ENCODE measurements at regions not wholly inside any gene's neighbourhood (a gene's known extent, or its start where the extent isn't known, plus 50 kb on each side); places are given as distances from the start of the nearest gene placed in this dataset.

- Mint-ChIP-seq H3K36me3 (ENCODE audit: insufficient read depth, unreplicated experiment) (peaks cover 6% of the 10 kb centered on the region), H3K4me1 (ENCODE audit: insufficient read depth, unreplicated experiment) (peaks cover 22% of the 10 kb centered on the region), H3K27ac (ENCODE audit: low read depth, unreplicated experiment) (peak overlapping the region; percentile 54), H3K27me3 (ENCODE audit: insufficient read depth, unreplicated experiment) (no peaks in the 10 kb centered on the region), H3K9me3 (ENCODE audit: unreplicated experiment) (peaks cover 23% of the 10 kb centered on the region), H3K4me3 (ENCODE audit: unreplicated experiment) (no peak overlapping the region)
- CTCF ChIA-PET: interaction anchor here (0.6 to 1.3 kb wide), 2 partner anchors 39 to 189 kb away, joined by 4 to 6 read pairs; no protein-coding TSS in a partner anchor
- no TSS peak for BruUV-seq (replicated peaks)
- DNase-seq (ENCODE audit: unreplicated experiment): no peak
- POLR2A ChIA-PET: interaction anchor here (1.3 to 1.8 kb wide), 2 partner anchors 17 to 56 kb away, joined by 4 to 7 read pairs; no protein-coding TSS in a partner anchor
- intact Hi-C loops (cut with micrococcal nuclease): no loop called here
- TF ChIP-seq CTCF (IDR thresholded peaks at IDR 0.05; ENCODE audit: unreplicated experiment): no peak
Measured at GRCh38 chr12:130081117-130081805, 81.0 kb upstream of the FZD10 start.

DNA sequence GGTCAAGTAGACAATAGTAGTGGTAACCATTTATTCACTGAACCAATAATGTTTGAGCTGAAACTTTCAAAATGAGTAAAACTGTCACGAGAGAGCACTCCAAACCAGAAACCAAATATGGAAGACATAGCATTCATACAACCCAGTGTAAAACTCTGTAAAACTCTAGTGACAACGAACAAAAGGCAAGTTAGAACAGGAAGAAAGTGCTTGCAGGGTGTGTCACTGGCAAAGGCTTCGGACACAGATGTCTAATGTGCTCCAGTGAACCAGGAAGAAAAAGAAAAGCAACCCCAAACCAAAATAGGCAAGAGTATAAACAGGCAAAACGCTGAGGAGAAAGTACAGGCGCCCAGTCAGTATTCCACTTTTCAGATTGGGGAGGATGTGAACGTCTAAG lies 79.3 kb upstream of the FZD10 start:
- Mint-ChIP-seq H3K27ac (ENCODE audit: low read depth, unreplicated experiment) (peak overlapping the region; percentile 72), H3K4me3 (ENCODE audit: unreplicated experiment) (no peak overlapping the region), H3K9me3 (ENCODE audit: unreplicated experiment) (peaks cover 15% of the 10 kb centered on the region), H3K27me3 (ENCODE audit: insufficient read depth, unreplicated experiment) (no peaks in the 10 kb centered on the region), H3K36me3 (ENCODE audit: insufficient read depth, unreplicated experiment) (peaks cover 6% of the 10 kb centered on the region), H3K4me1 (ENCODE audit: insufficient read depth, unreplicated experiment) (peaks cover 22% of the 10 kb centered on the region)
- intact Hi-C loops (cut with micrococcal nuclease): no loop called here
- ChIA-PET POLR2A (no interaction called here), CTCF (no interaction called here)
- TF ChIP-seq CTCF (IDR thresholded peaks at IDR 0.05; ENCODE audit: unreplicated experiment): no peak
- DNase-seq (ENCODE audit: unreplicated experiment): peak; percentile 39
- no TSS peak for BruUV-seq (replicated peaks)

DNA sequence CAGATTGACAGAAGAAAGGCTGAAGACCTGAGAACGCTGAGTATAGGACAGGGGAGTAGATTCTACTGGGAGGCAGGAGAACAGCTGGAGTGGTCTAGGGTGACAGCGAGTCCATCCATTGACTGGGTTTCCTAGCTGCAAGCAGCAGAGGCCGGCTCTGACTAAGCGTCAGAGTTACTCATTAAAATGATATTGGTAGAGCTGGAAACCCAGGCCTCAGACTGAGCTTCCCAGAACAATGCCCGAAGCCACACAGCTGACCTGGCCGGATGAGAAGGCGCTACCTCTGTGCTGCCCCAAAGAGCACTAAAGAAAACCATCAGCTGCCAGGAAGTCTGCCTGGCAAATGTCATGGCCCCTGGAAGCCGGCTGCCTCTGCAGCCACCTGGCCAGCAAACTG lies 78.5 kb upstream of the FZD10 start:
- intact Hi-C loops (cut with micrococcal nuclease): no loop called here
- Mint-ChIP-seq H3K4me3 (ENCODE audit: unreplicated experiment) (no peak overlapping the region), H3K9me3 (ENCODE audit: unreplicated experiment) (peaks cover 12% of the 10 kb centered on the region), H3K4me1 (ENCODE audit: insufficient read depth, unreplicated experiment) (peaks cover 22% of the 10 kb centered on the region), H3K36me3 (ENCODE audit: insufficient read depth, unreplicated experiment) (peaks cover 6% of the 10 kb centered on the region), H3K27ac (ENCODE audit: low read depth, unreplicated experiment) (peak overlapping the region; percentile 72), H3K27me3 (ENCODE audit: insufficient read depth, unreplicated experiment) (no peaks in the 10 kb centered on the region)
- no peak for TF ChIP-seq CTCF (IDR thresholded peaks at IDR 0.05; ENCODE audit: unreplicated experiment)
- DNase-seq (ENCODE audit: unreplicated experiment): peak; percentile 38
- BruUV-seq (replicated peaks): no TSS peak
- POLR2A ChIA-PET: interaction anchor here (0.6 kb wide), 1 partner anchor 996 kb away, joined by 3 read pairs; no protein-coding TSS in a partner anchor
- CTCF ChIA-PET: no interaction called here

DNA sequence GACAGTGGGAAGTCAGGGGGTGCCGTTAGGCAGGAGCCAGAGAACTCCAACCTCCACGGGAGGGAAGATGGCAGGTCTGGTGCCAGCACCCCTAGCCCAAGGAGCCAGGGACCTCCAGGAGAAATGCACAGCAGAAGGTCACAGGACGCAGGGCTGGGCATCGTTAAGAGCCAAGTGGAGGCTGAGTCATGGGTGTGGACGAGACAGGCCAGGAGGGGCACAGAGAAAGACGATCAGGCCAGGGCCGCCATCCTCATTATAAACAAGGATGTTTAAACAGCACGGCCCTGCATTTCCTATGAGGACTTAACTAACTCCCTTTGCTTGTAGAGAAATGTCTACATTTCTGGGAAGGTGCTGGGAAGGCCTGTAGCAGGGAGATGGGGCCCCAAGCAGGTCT lies 77.9 kb upstream of the FZD10 start:
- TF ChIP-seq CTCF (IDR thresholded peaks at IDR 0.05; ENCODE audit: unreplicated experiment): no peak
- Mint-ChIP-seq H3K36me3 (ENCODE audit: insufficient read depth, unreplicated experiment) (peaks cover 6% of the 10 kb centered on the region), H3K9me3 (ENCODE audit: unreplicated experiment) (peaks cover 12% of the 10 kb centered on the region), H3K27ac (ENCODE audit: low read depth, unreplicated experiment) (no peak overlapping the region), H3K27me3 (ENCODE audit: insufficient read depth, unreplicated experiment) (no peaks in the 10 kb centered on the region), H3K4me3 (ENCODE audit: unreplicated experiment) (no peak overlapping the region), H3K4me1 (ENCODE audit: insufficient read depth, unreplicated experiment) (peaks cover 17% of the 10 kb centered on the region)
- intact Hi-C loops (cut with micrococcal nuclease): no loop called here
- CTCF ChIA-PET: no interaction called here
- BruUV-seq (replicated peaks): no TSS peak
- POLR2A ChIA-PET: interaction anchor here (0.6 kb wide), 1 partner anchor 996 kb away, joined by 3 read pairs; no protein-coding TSS in a partner anchor
- no peak for DNase-seq (ENCODE audit: unreplicated experiment)
